A549 (cell line): ENCODE measurements at regions not wholly inside any gene's neighbourhood (a gene's known extent, or its start where the extent isn't known, plus 50 kb on each side); places are given as distances from the start of the nearest gene placed in this dataset.

Experiments used
- ATAC-seq, 2 experiments: fragments of 200-7000 bp in 1 of 2; fragments of >200 bp in 1 of 2; cut with Nextera tagmentation in 1 of 2; cut with Tn5 transposase in 1 of 2; 3 replicates each; pipeline versions ENCODE4 v1.8.0 to v1.9.1; 2018 to 2020; ENCODE audit warnings: mild to moderate bottlenecking in 1 of 2, moderate library complexity in 1 of 2
- CTCF ChIA-PET: fragments of 300-600 bp; sonication (Branson Sonifier 250); formaldehyde crosslinking; extraction: SDS; loops from one replicate; lab custom pipeline; 2021; ENCODE audit warnings: antibody characterized with exemption, inconsistent platforms; lab: Yijun Ruan, JAX
- POLR2A ChIA-PET: fragments of 350-600 bp; formaldehyde crosslinking; extraction: SDS; loops from one replicate; lab custom pipeline; 2021; ENCODE audit warnings: antibody characterized with exemption, inconsistent platforms; lab: Yijun Ruan, JAX
- DNase-seq, 2 experiments: peaks; one replicate each; pipeline versions ENCODE4 v3.0.0 to v3.0.0-alpha.2; 2011 to 2016; ENCODE audit warnings: low read depth in 1 of 2, low spot score in 1 of 2
- FAIRE-seq: peaks from 2 replicates; lab custom pipeline; 2011; peaks lifted over from hg19 to GRCh38; lab: Jason Lieb, UNC
- H3K27ac ChIP-seq, 2 experiments: fragments of >200 bp; sonication (Bioruptor Twin); formaldehyde crosslinking; 3 replicates each; pipeline ENCODE4 v1.5.1; 2016 to 2017
- H3K4me1 ChIP-seq: fragments of >200 bp; sonication (Bioruptor Twin); formaldehyde crosslinking; 3 replicates; pipeline ENCODE4 v1.6.1; 2016
- H3K4me2 ChIP-seq: fragments of >200 bp; sonication (Bioruptor Twin); formaldehyde crosslinking; 3 replicates; pipeline ENCODE4 v1.6.1; 2016
- H3K4me3 ChIP-seq: fragments of >200 bp; sonication (Bioruptor Twin); formaldehyde crosslinking; 3 replicates; pipeline ENCODE4 v1.5.1; 2016
- H3K9me3 ChIP-seq: fragments of >200 bp; sonication (Bioruptor Twin); formaldehyde crosslinking; 3 replicates; pipeline ENCODE4 v1.6.1; 2016
- ATOH8 ChIP-seq: fragments of 250-450 bp; sonication (Bioruptor Pico); IDR thresholded peaks from 2 replicates; pipeline ENCODE4 v1.5.0; 2020; ENCODE audit warnings: low read depth, mild to moderate bottlenecking, moderate library complexity
- BCL3 ChIP-seq: fragments of >200 bp; sonication (Bioruptor Twin); formaldehyde crosslinking; IDR thresholded peaks from 3 replicates; pipeline ENCODE4 v1.6.1; 2016
- BHLHE40 ChIP-seq: IDR thresholded peaks from 2 replicates; pipeline ENCODE4 v1.6.1; 2012; ENCODE audit warnings: low read depth, low read length, inconsistent platforms
- CHD2 ChIP-seq: fragments of 150-350 bp; IDR thresholded peaks from 2 replicates; pipeline ENCODE4 v1.6.1; 2014; ENCODE audit warnings: low read length; ENCODE audit not compliant: partially characterized antibody
- CTCF ChIP-seq: fragments of >200 bp; sonication (Bioruptor Twin); formaldehyde crosslinking; IDR thresholded peaks from 3 replicates; pipeline ENCODE4 v1.5.1; 2016
- EP300 ChIP-seq, 2 experiments: fragments of >200 bp; sonication (Bioruptor Twin); formaldehyde crosslinking; IDR thresholded peaks; 2 replicates in 1 of 2; 3 replicates in 1 of 2; pipeline ENCODE4 v1.6.1; 2016 to 2017
- ESRRA ChIP-seq: fragments of 150-350 bp; IDR thresholded peaks from 2 replicates; pipeline ENCODE4 v1.6.1; 2014; ENCODE audit warnings: mild to moderate bottlenecking, low read length, borderline replicate concordance
- FOSL2 ChIP-seq, 2 experiments: fragments of 450-650 bp in 1 of 2; fragments of >200 bp in 1 of 2; sonication (Bioruptor Twin) in 1 of 2; formaldehyde crosslinking; IDR thresholded peaks; 2 replicates each; pipeline versions ENCODE4 v1.5.0 to v1.6.1; 2016 to 2020; ENCODE audit warnings: mild to moderate bottlenecking in 1 of 2, moderate library complexity in 1 of 2
- HEYL ChIP-seq: fragments of 250-450 bp; sonication (Bioruptor Pico); IDR thresholded peaks from 2 replicates; pipeline ENCODE4 v1.8.0; 2021; ENCODE audit warnings: mild to moderate bottlenecking, moderate library complexity
- HMGXB4 ChIP-seq: fragments of 250-450 bp; sonication (Bioruptor Pico); IDR thresholded peaks from 2 replicates; pipeline ENCODE4 v1.5.0; 2021; ENCODE audit warnings: mild to moderate bottlenecking, moderate library complexity, borderline replicate concordance
- HOXB5 ChIP-seq: fragments of 250-450 bp; sonication (Bioruptor Pico); IDR thresholded peaks from 2 replicates; pipeline ENCODE4 v1.5.0; 2020; ENCODE audit warnings: mild to moderate bottlenecking, moderate library complexity
- KDM5A ChIP-seq: fragments of 200-600 bp; sonication (generic); IDR thresholded peaks from 2 replicates; pipeline ENCODE4 v1.6.1; 2016; ENCODE audit warnings: antibody characterized with exemption, mild to moderate bottlenecking
- MAX ChIP-seq: IDR thresholded peaks from 2 replicates; pipeline ENCODE4 v1.6.1; 2012
- NFE2L2 ChIP-seq: fragments of 150-350 bp; conservative IDR thresholded peaks from 2 replicates; pipeline ENCODE4 v1.6.1; 2014; ENCODE audit warnings: low read length
- NPAS2 ChIP-seq: fragments of 250-450 bp; sonication (Bioruptor Pico); IDR thresholded peaks from 2 replicates; pipeline ENCODE4 v1.8.0; 2022; ENCODE audit warnings: mild to moderate bottlenecking, moderate library complexity, borderline replicate concordance
- PHF8 ChIP-seq: fragments of 200-600 bp; sonication (generic); IDR thresholded peaks from 2 replicates; pipeline ENCODE4 v1.6.1; 2016; ENCODE audit warnings: low read depth, mild to moderate bottlenecking, antibody characterized with exemption, moderate library complexity, borderline replicate concordance
- POLR2A ChIP-seq: IDR thresholded peaks from 2 replicates; pipeline ENCODE4 v1.6.1; 2012; ENCODE audit warnings: mild to moderate bottlenecking, low read length
- RCOR1 ChIP-seq: fragments of 150-350 bp; IDR thresholded peaks from 2 replicates; pipeline ENCODE4 v1.6.1; 2014; ENCODE audit warnings: antibody characterized with exemption, low read length, low read depth
- RNF2 ChIP-seq: fragments of 200-600 bp; sonication (generic); IDR thresholded peaks from 2 replicates; pipeline ENCODE4 v1.6.1; 2016; ENCODE audit warnings: low read depth, mild to moderate bottlenecking, antibody characterized with exemption, moderate library complexity, borderline replicate concordance
- SMC3 ChIP-seq: fragments of >200 bp; sonication (Bioruptor Twin); formaldehyde crosslinking; IDR thresholded peaks from 3 replicates; pipeline ENCODE4 v1.6.1; 2018; ENCODE audit warnings: inconsistent platforms
- TFCP2L1 ChIP-seq: fragments of 250-450 bp; sonication (Bioruptor Pico); IDR thresholded peaks from 2 replicates; pipeline ENCODE4 v1.5.0; 2021; ENCODE audit warnings: mild to moderate bottlenecking
- ZSCAN20 ChIP-seq: fragments of 250-450 bp; sonication (Bioruptor Pico); IDR thresholded peaks from 2 replicates; pipeline ENCODE4 v1.8.0; 2022; ENCODE audit warnings: mild to moderate bottlenecking, moderate library complexity
- WGBS: methylation state at CpG from one replicate; pipeline ENCODE4 v1.1.6; 2017; ENCODE audit errors: missing lambda C conversion rate; 5-methylcytosine and 5-hydroxymethylcytosine counted together

- Histone ChIP-seq H3K4me3 (no peak overlapping the region), H3K4me2 (no peak overlapping the region), H3K9me3 (no peaks in the 10 kb centered on the region), H3K27ac (no peak overlapping the region), H3K4me1 (no peaks in the 10 kb centered on the region)
- TF ChIP-seq HOXB5 (CRISPR knock-in tag) (no peak), POLR2A (no peak), CHD2 (no peak), MAX (no peak), ATOH8 (CRISPR knock-in tag) (no peak), HEYL (no peak), RNF2 (no peak), BCL3 (no peak), FOSL2 (IDR thresholded peaks at IDR 0.05) (no peak), FOSL2 (CRISPR knock-in tag; IDR thresholded peaks at IDR 0.05) (no peak)
- CTCF ChIA-PET: no interaction called here
- no peak for FAIRE-seq
- POLR2A ChIA-PET: no interaction called here
- no peak for ATAC-seq
- WGBS: 17% methylated on average over 3 of the region's 3 CpGs
- no peak for DNase-seq
Observed at GRCh38 chr6:49151461-49151860, 311.6 kb downstream of the MMUT start.

DNA sequence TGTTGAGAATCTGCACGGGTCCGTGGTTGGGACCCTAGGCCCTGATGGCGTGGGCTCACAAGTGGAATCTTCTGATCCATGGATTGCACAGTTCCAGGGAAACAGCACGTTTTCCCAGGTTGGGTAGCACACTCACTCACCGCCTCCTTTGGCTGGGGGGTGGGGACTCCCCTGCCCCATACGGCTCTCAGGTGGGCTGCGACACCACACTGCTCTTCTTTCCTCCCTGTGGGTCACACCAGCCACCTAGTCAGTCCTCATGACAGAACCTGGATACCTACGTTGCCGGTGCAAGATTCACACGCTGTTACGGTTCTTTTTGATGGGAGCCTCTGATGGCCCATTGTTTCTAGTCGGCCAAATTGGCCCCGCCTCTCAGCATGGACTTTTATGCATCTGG lies 312.0 kb downstream of the MMUT start:
- H3K9me3 ChIP-seq: no peaks in the 10 kb centered on the region
- no peaks in the 10 kb centered on the region for H3K4me1 ChIP-seq
- H3K4me3 ChIP-seq: no peak overlapping the region
- no peak overlapping the region for H3K4me2 ChIP-seq
- no peak for FAIRE-seq
- H3K27ac ChIP-seq: no peak overlapping the region
- DNase-seq: no peak
- ATAC-seq: no peak
- TF ChIP-seq TFCP2L1 (CRISPR knock-in tag) (no peak), HMGXB4 (CRISPR knock-in tag) (no peak), SMC3 (no peak), NFE2L2 (no peak), NPAS2 (no peak), BHLHE40 (no peak), CHD2 (no peak)
- TF ChIP-seq, all 56 proteins: peak for 0
- WGBS: 63% methylated on average over 12 of the region's 13 CpGs
- POLR2A ChIA-PET: no interaction called here
- CTCF ChIA-PET: no interaction called here

GRCh38 chr6:49145280-49145679 lies 317.8 kb downstream of the MMUT start:
- Histone ChIP-seq H3K4me3 (no peak overlapping the region), H3K4me1 (no peaks in the 10 kb centered on the region), H3K9me3 (no peaks in the 10 kb centered on the region), H3K4me2 (no peak overlapping the region), H3K27ac (no peak overlapping the region)
- ATAC-seq (no peak), FAIRE-seq (no peak), DNase-seq (no peak)
- CTCF ChIA-PET: no interaction called here
- POLR2A ChIA-PET: no interaction called here
- TF ChIP-seq ESRRA (no peak), RCOR1 (no peak), NPAS2 (no peak), BCL3 (no peak), KDM5A (no peak), TFCP2L1 (CRISPR knock-in tag) (no peak), ZSCAN20 (CRISPR knock-in tag) (no peak), ATOH8 (CRISPR knock-in tag) (no peak), HMGXB4 (CRISPR knock-in tag) (no peak), POLR2A (no peak), PHF8 (no peak), CTCF (no peak), EP300 (IDR thresholded peaks at IDR 0.05) (no peak)
